Neutrophil (primary cell): ENCODE measurements at regions not wholly inside any gene's neighbourhood (a gene's known extent, or its start where the extent isn't known, plus 50 kb on each side); places are given as distances from the start of the nearest gene placed in this dataset.

ENCODE experiments used
- H3K27ac ChIP-seq: fragments of 200-600 bp; sonication (generic); 2 replicates; pipeline ENCODE4 v1.5.1; 2016; ENCODE audit warnings: mild to moderate bottlenecking, moderate library complexity
- H3K27me3 ChIP-seq: fragments of 200-600 bp; sonication (generic); 2 replicates; pipeline ENCODE4 v1.6.0; 2016; ENCODE audit warnings: mild to moderate bottlenecking
- H3K36me3 ChIP-seq: fragments of 200-600 bp; sonication (generic); 2 replicates; pipeline ENCODE4 v1.5.1; 2017
- H3K4me1 ChIP-seq, 2 experiments: fragments of 200-600 bp in 1 of 2; sonication (generic) in 1 of 2; 1 replicate in 1 of 2; 2 replicates in 1 of 2; pipeline versions ENCODE4 v1.5.1 to v1.6.1; 2013 to 2016; ENCODE audit warnings: low read depth in 1 of 2, low read length in 1 of 2, mild to moderate bottlenecking in 1 of 2, moderate library complexity in 1 of 2; ENCODE audit not compliant: control insufficient read depth in 1 of 2, insufficient read depth in 1 of 2
- H3K4me3 ChIP-seq, 2 experiments: fragments of 200-600 bp in 1 of 2; sonication (generic) in 1 of 2; 1 replicate in 1 of 2; 2 replicates in 1 of 2; pipeline ENCODE4 v1.5.1; 2013 to 2016; ENCODE audit warnings: low read depth in 1 of 2, low read length in 1 of 2, mild to moderate bottlenecking in 1 of 2, moderate library complexity in 1 of 2
- H3K9me3 ChIP-seq: fragments of 200-600 bp; sonication (generic); 2 replicates; pipeline ENCODE4 v1.5.1; 2016
- TF ChIP-seq, protein P1 (sequence below): fragments of 200-600 bp; sonication (generic); IDR thresholded peaks from 2 replicates; pipeline ENCODE4 v1.5.1; 2016; ENCODE audit warnings: antibody characterized with exemption

DNA sequence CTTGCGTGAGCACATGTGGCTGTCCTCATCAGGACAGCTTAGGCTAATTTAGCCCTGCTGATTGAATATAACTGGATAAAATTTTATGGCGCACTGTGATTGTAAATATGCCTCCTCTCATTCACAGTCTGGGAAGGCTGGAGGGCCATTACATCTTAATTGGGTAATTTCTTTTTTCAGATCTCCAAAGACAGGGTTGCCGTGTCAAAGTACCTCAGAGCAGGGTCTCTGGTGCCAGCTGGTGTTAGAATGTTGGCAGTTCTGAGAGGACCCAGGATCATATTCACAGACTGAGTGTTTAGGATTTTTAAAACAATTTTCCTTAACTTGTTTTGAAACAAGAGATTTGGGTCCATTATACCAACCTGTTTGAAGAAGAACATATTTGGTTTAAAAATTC lies 455.7 kb upstream of the TLE4 start:
- TF ChIP-seq, protein P1, sequence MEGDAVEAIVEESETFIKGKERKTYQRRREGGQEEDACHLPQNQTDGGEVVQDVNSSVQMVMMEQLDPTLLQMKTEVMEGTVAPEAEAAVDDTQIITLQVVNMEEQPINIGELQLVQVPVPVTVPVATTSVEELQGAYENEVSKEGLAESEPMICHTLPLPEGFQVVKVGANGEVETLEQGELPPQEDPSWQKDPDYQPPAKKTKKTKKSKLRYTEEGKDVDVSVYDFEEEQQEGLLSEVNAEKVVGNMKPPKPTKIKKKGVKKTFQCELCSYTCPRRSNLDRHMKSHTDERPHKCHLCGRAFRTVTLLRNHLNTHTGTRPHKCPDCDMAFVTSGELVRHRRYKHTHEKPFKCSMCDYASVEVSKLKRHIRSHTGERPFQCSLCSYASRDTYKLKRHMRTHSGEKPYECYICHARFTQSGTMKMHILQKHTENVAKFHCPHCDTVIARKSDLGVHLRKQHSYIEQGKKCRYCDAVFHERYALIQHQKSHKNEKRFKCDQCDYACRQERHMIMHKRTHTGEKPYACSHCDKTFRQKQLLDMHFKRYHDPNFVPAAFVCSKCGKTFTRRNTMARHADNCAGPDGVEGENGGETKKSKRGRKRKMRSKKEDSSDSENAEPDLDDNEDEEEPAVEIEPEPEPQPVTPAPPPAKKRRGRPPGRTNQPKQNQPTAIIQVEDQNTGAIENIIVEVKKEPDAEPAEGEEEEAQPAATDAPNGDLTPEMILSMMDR: no peak

DNA sequence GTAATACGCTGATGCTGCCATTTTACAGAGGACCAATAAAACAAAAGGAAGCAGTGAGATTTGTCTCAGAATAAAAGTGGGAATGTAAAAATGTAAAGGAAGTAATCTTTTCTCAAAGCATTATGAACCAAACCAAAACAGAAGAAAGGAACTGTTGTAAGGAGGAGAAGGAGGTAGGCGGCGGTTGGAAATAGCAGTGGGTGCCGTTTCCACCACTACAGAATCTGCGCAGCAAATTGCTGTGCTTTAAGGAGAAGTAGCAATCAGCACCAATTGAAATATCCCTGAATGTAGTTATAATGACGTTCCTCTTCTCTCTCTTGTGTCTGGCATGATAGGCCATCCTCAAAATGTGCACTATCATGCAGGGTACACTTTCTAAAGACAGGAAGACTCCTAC lies 455.1 kb upstream of the TLE4 start:
- Histone ChIP-seq H3K4me1 (no peaks in the 10 kb centered on the region), H3K4me3 (no peak overlapping the region), H3K36me3 (no peaks in the 10 kb centered on the region), H3K27me3 (no peaks in the 10 kb centered on the region), H3K9me3 (no peaks in the 10 kb centered on the region), H3K27ac (no peak overlapping the region)
- TF ChIP-seq, protein P1: no peak

More for the DNA sequence above, 455.7 kb upstream of the TLE4 start:
- no peaks in the 10 kb centered on the region for H3K36me3 ChIP-seq
- H3K9me3 ChIP-seq: no peaks in the 10 kb centered on the region
- H3K27me3 ChIP-seq: no peaks in the 10 kb centered on the region
- H3K27ac ChIP-seq: no peak overlapping the region
- no peaks in the 10 kb centered on the region for H3K4me1 ChIP-seq
- H3K4me3 ChIP-seq: no peak overlapping the region

DNA sequence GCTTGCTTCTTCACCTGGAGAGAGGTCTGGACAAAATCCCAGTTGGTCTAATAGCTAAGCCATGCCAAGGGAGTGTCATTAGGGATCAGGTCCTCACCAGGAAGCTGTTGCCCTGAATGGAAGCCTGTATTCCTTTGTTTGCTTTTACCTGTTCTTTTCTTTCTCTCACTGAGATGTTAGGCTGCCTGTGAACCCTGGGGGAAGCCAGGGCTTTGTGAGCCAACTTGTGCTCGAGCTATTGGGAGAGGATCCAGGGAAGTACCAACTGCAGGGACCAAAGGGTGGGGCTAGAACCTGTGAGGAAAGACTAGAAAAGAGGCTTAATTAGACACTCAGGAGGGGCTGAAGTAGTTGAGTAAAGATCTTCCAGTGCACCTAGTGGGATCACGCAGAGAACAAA lies 451.2 kb upstream of the TLE4 start:
- Histone ChIP-seq H3K4me1 (peaks cover 0 to 3% of the 10 kb centered on the region in 2 experiments), H3K27ac (no peak overlapping the region), H3K36me3 (no peaks in the 10 kb centered on the region), H3K9me3 (no peaks in the 10 kb centered on the region), H3K27me3 (no peaks in the 10 kb centered on the region), H3K4me3 (no peak overlapping the region)
- TF ChIP-seq, protein P1: no peak

DNA sequence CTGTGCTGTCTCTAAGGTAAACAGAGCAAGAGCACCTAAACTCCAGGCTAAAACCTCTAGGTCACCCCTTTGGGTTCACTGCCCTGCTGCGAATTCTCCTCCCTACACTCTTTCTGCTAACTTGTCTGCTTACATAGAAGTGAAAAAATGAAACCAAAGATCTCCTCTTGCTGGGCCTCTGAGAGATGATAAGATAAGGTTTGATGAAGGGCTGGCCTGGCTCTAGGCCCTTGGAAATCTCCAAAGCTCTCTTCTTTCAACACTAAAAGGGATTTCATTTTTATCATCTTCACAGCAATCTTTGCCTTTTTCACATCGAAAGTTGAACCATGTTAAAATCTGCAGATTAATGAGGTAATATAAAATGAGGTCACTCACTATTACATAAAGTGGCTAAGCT lies 450.8 kb upstream of the TLE4 start:
- TF ChIP-seq, protein P1: no peak
- Histone ChIP-seq H3K4me1 (peaks cover 0 to 3% of the 10 kb centered on the region in 2 experiments), H3K27ac (no peak overlapping the region), H3K27me3 (no peaks in the 10 kb centered on the region), H3K36me3 (no peaks in the 10 kb centered on the region), H3K4me3 (no peak overlapping the region), H3K9me3 (no peaks in the 10 kb centered on the region)

DNA sequence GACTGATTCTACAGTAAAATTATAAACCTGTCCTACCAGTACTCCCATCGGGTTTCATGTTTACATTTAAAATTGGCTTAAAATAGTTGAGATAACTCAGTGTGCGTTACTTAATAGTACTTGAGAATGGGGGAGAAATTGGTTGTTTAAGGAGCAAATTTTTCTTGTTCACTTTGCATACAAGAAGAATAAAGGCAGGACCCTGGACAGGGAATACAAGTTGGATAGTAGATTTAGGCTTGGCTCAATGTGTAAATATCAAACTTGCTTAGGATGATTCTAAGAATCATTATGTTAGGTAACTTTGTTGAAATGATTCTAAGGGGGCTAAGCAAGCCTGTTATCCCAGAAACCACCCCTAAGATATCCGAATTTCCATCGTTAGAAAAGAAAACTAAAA lies 448.4 kb upstream of the TLE4 start:
- TF ChIP-seq, protein P1: no peak
- Histone ChIP-seq H3K27ac (no peak overlapping the region), H3K27me3 (no peaks in the 10 kb centered on the region), H3K9me3 (no peaks in the 10 kb centered on the region), H3K4me1 (peaks cover 0 to 3% of the 10 kb centered on the region in 2 experiments), H3K4me3 (no peak overlapping the region), H3K36me3 (no peaks in the 10 kb centered on the region)

DNA sequence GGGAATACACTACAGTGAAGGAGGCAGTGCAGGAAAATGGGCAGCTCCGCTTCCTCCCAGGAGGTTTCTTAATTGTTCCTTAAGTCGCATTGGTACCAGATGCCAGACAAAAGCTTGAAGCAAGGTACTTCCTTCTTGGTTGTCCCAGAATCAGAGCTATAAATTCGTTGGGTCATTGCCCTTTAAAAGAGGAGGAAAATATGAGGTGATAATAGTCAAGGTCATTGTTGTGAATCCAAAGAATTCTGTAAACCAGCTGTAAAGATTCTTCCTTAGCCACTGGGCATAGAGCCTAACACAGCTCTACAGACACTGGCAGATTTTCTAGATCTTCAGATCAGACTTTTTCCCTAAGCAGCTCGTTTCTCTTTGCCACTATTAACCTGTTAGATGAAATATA lies 444.1 kb upstream of the TLE4 start:
- no peak overlapping the region for H3K4me3 ChIP-seq
- no peaks in the 10 kb centered on the region for H3K9me3 ChIP-seq
- peaks cover 0 to 1% of the 10 kb centered on the region in 2 experiments for H3K4me1 ChIP-seq
- H3K27me3 ChIP-seq: no peaks in the 10 kb centered on the region
- H3K27ac ChIP-seq: no peak overlapping the region
- H3K36me3 ChIP-seq: no peaks in the 10 kb centered on the region
- TF ChIP-seq, protein P1: no peak
